ENCODE measurements at regions not wholly inside any gene's neighbourhood (a gene's known extent, or its start where the extent isn't known, plus 50 kb on each side); places are given as distances from the start of the nearest gene placed in this dataset.
"Not testable (repeated sequence)": the region's sequence is repeated elsewhere in the genome, so short reads cannot be mapped to it uniquely, and the experiment has no call there.

- no peak for DNase-seq
Observed at GRCh38 chr17:53765609-53766008, 57.1 kb upstream of the KIF2B start.

GRCh38 chr17:53765129-53765528, 57.6 kb upstream of the KIF2B start:
- no peak for DNase-seq

- DNase-seq = no peak
Observed at GRCh38 chr17:53757559-53757958, 65.2 kb upstream of the KIF2B start.

- not testable (repeated sequence) for DNase-seq
Observed at GRCh38 chr17:53757116-53757515, 65.6 kb upstream of the KIF2B start.

GRCh38 chr17:53749178-53749577, 73.5 kb upstream of the KIF2B start:
- no peak for DNase-seq

- DNase-seq = not testable (repeated sequence)
Observed at GRCh38 chr17:53748159-53748820, 74.4 kb upstream of the KIF2B start.

- no peak for DNase-seq
Observed at GRCh38 chr17:53740312-53740711, 82.4 kb upstream of the KIF2B start.

GRCh38 chr17:53736516-53737240, 86.0 kb upstream of the KIF2B start:
- DNase-seq = no peak

- DNase-seq = no peak
Observed at GRCh38 chr17:53724726-53725125, 98.0 kb upstream of the KIF2B start.

GRCh38 chr17:53722407-53722806, 100.3 kb upstream of the KIF2B start:
- DNase-seq = no peak

GRCh38 chr17:53721101-53721500, 101.6 kb upstream of the KIF2B start:
- DNase-seq = no peak

- no peak for DNase-seq
Observed at GRCh38 chr17:53719229-53719628, 103.5 kb upstream of the KIF2B start.

GRCh38 chr17:53707566-53707965, 115.2 kb upstream of the KIF2B start:
- DNase-seq = no peak

GRCh38 chr17:53696286-53696685, 126.4 kb upstream of the KIF2B start:
- no peak for DNase-seq

GRCh38 chr17:53687324-53687723, 135.4 kb upstream of the KIF2B start:
- DNase-seq = no peak

GRCh38 chr17:53680745-53681144, 142.0 kb upstream of the KIF2B start:
- no peak for DNase-seq

GRCh38 chr17:53668854-53669253, 153.9 kb upstream of the KIF2B start:
- no peak for DNase-seq

- no peak for DNase-seq
Observed at GRCh38 chr17:53662608-53663007, 160.1 kb upstream of the KIF2B start.

- no peak for DNase-seq
Observed at GRCh38 chr17:53659181-53659580, 163.5 kb upstream of the KIF2B start.

- no peak for DNase-seq
Observed at GRCh38 chr17:53655591-53655990, 167.1 kb upstream of the KIF2B start.

- DNase-seq = no peak
Observed at GRCh38 chr17:53649201-53649600, 173.5 kb upstream of the KIF2B start.

GRCh38 chr17:53646835-53647234, 175.9 kb upstream of the KIF2B start:
- DNase-seq = no peak

- no peak for DNase-seq
Observed at GRCh38 chr17:53640808-53641207, 181.9 kb upstream of the KIF2B start.

- no peak for DNase-seq
Observed at GRCh38 chr17:53635444-53635843, 187.3 kb upstream of the KIF2B start.

GRCh38 chr17:53633856-53634255, 188.9 kb upstream of the KIF2B start:
- no peak for DNase-seq

All from bone marrow (tissue), 2 donors.